HG03457 (cell line): ENCODE measurements at regions not wholly inside any gene's neighbourhood (a gene's known extent, or its start where the extent isn't known, plus 50 kb on each side); places are given as distances from the start of the nearest gene placed in this dataset.
"Not testable (repeated sequence)": the region's sequence is repeated elsewhere in the genome, so short reads cannot be mapped to it uniquely, and the experiment has no call there.

Source experiments
- ATAC-seq: cut with Tn5 transposase; IDR thresholded peaks from one replicate; pipeline ENCODE4 v1.9.1; 2021; ENCODE audit warnings: moderate number of reproducible peaks; ENCODE audit not compliant: unreplicated experiment

GRCh38 chr4:64216741-64217140 lies 192.5 kb downstream of the TECRL start:
- no peak for ATAC-seq

GRCh38 chr4:64205376-64205775 lies 203.9 kb downstream of the TECRL start:
- ATAC-seq, result no peak

GRCh38 chr4:64200001-64200555 lies 209.2 kb downstream of the TECRL start:
- ATAC-seq, result no peak

GRCh38 chr4:64195582-64195981 lies 213.7 kb downstream of the TECRL start:
- ATAC-seq, result no peak

GRCh38 chr4:64192731-64193412 lies 216.4 kb downstream of the TECRL start:
- ATAC-seq, result no peak

GRCh38 chr4:64174247-64174882 lies 234.9 kb downstream of the TECRL start:
- ATAC-seq, result no peak

GRCh38 chr4:64166365-64166764 lies 242.9 kb downstream of the TECRL start:
- ATAC-seq, result no peak

- ATAC-seq, result peak; percentile 90
Measured at GRCh38 chr4:64158648-64159326, 250.5 kb downstream of the TECRL start.

GRCh38 chr4:64157397-64157796 lies 251.9 kb downstream of the TECRL start:
- ATAC-seq, result no peak

- ATAC-seq, result no peak
Measured at GRCh38 chr4:64156253-64156652, 253.0 kb downstream of the TECRL start.

GRCh38 chr4:64146030-64146429 lies 263.2 kb downstream of the TECRL start:
- ATAC-seq, result no peak

- ATAC-seq, result no peak
Measured at GRCh38 chr4:64144994-64145393, 264.3 kb downstream of the TECRL start.

GRCh38 chr4:64130907-64131306 lies 278.3 kb downstream of the TECRL start:
- no peak for ATAC-seq

GRCh38 chr4:64125354-64125753 lies 283.9 kb downstream of the TECRL start:
- ATAC-seq, result no peak

- no peak for ATAC-seq
Measured at GRCh38 chr4:64121803-64122202, 287.4 kb downstream of the TECRL start.

- ATAC-seq, result no peak
Measured at GRCh38 chr4:64105903-64106302, 303.3 kb downstream of the TECRL start.

GRCh38 chr4:64095398-64095797 lies 313.9 kb downstream of the TECRL start:
- ATAC-seq, result no peak

GRCh38 chr4:64079316-64079715 lies 329.9 kb downstream of the TECRL start:
- ATAC-seq, result no peak

GRCh38 chr4:64068096-64068495 lies 341.2 kb downstream of the TECRL start:
- ATAC-seq, result no peak

GRCh38 chr4:64062991-64063390 lies 346.3 kb downstream of the TECRL start:
- ATAC-seq, result no peak

GRCh38 chr4:64037033-64037432 lies 372.2 kb downstream of the TECRL start:
- not testable (repeated sequence) for ATAC-seq

GRCh38 chr4:64022560-64022959 lies 386.7 kb downstream of the TECRL start:
- ATAC-seq, result no peak
